Nephron (organoid): ENCODE measurements at regions not wholly inside any gene's neighbourhood (a gene's known extent, or its start where the extent isn't known, plus 50 kb on each side); places are given as distances from the start of the nearest gene placed in this dataset.

Experiments
- H3K27ac Mint-ChIP-seq, 3 experiments: 2 replicates each; pipeline ENCODE4 v1.8.0; 2020; ENCODE audit warnings: mixed read lengths in 3 of 3, mild to moderate bottlenecking in 2 of 3, moderate library complexity in 1 of 3
- H3K27me3 Mint-ChIP-seq: 2 replicates; pipeline ENCODE4 v1.8.0; 2021; ENCODE audit warnings: low read depth, mild to moderate bottlenecking, moderate library complexity, mixed read lengths
- H3K36me3 Mint-ChIP-seq: 2 replicates; pipeline ENCODE4 v1.8.0; 2020; ENCODE audit warnings: low read depth, mixed read lengths
- H3K4me1 Mint-ChIP-seq: 2 replicates; pipeline ENCODE4 v1.8.0; 2020; ENCODE audit warnings: mixed read lengths
- H3K4me3 Mint-ChIP-seq, 3 experiments: 2 replicates each; pipeline ENCODE4 v1.8.0; 2020; ENCODE audit warnings: mild to moderate bottlenecking in 3 of 3, mixed read lengths in 3 of 3, moderate library complexity in 2 of 3
- H3K9me3 Mint-ChIP-seq: 2 replicates; pipeline ENCODE4 v1.8.0; 2020; ENCODE audit warnings: mixed read lengths
- CTCF ChIP-seq, 3 experiments: fragments of 200-600 bp; sonication (generic); IDR thresholded peaks; one replicate each; pipeline ENCODE4 v1.5.0; 2021; ENCODE audit warnings: antibody characterized with exemption in 3 of 3; ENCODE audit not compliant: unreplicated experiment in 3 of 3

GRCh38 chr20:7540018-7540417 lies 400.2 kb downstream of the HAO1 start:
- peaks cover 6% of the 10 kb centered on the region for H3K9me3 Mint-ChIP-seq
- no peak overlapping the region for H3K27ac Mint-ChIP-seq
- H3K4me1 Mint-ChIP-seq = peaks cover 9% of the 10 kb centered on the region

GRCh38 chr20:7540923-7541322 lies 399.3 kb downstream of the HAO1 start:
- Mint-ChIP-seq H3K4me1 (peaks cover 9% of the 10 kb centered on the region), H3K9me3 (peaks cover 6% of the 10 kb centered on the region), H3K27ac (no peak overlapping the region), H3K27me3 (no peaks in the 10 kb centered on the region), H3K36me3 (no peaks in the 10 kb centered on the region), H3K4me3 (no peak overlapping the region)
- TF ChIP-seq CTCF (IDR thresholded peaks at IDR 0.05; ENCODE audit: unreplicated experiment in 3 of 3) = no peak

More at GRCh38 chr20:7540018-7540417, 400.2 kb downstream of the HAO1 start:
- H3K27me3 Mint-ChIP-seq = no peaks in the 10 kb centered on the region
- H3K36me3 Mint-ChIP-seq = no peaks in the 10 kb centered on the region
- no peak for TF ChIP-seq CTCF (IDR thresholded peaks at IDR 0.05; ENCODE audit: unreplicated experiment in 3 of 3)
- H3K4me3 Mint-ChIP-seq = no peak overlapping the region

- Mint-ChIP-seq H3K36me3 (no peaks in the 10 kb centered on the region), H3K4me1 (no peaks in the 10 kb centered on the region), H3K9me3 (peaks cover 2% of the 10 kb centered on the region), H3K4me3 (no peak overlapping the region), H3K27ac (no peak overlapping the region), H3K27me3 (no peaks in the 10 kb centered on the region)
- TF ChIP-seq CTCF (IDR thresholded peaks at IDR 0.05; ENCODE audit: unreplicated experiment in 3 of 3) = no peak
Observed at GRCh38 chr20:7571101-7571500, 369.2 kb downstream of the HAO1 start.

- no peak overlapping the region for H3K4me3 Mint-ChIP-seq
- H3K27ac Mint-ChIP-seq = no peak overlapping the region
- no peaks in the 10 kb centered on the region for H3K36me3 Mint-ChIP-seq
- H3K9me3 Mint-ChIP-seq = peaks cover 2% of the 10 kb centered on the region
- TF ChIP-seq CTCF (IDR thresholded peaks at IDR 0.05; ENCODE audit: unreplicated experiment in 3 of 3) = no peak
- H3K27me3 Mint-ChIP-seq = no peaks in the 10 kb centered on the region
- H3K4me1 Mint-ChIP-seq = no peaks in the 10 kb centered on the region
Observed at GRCh38 chr20:7571521-7572055, 368.7 kb downstream of the HAO1 start.

- H3K9me3 Mint-ChIP-seq = peaks cover 2% of the 10 kb centered on the region
- H3K27ac Mint-ChIP-seq = no peak overlapping the region
- H3K36me3 Mint-ChIP-seq = no peaks in the 10 kb centered on the region
- TF ChIP-seq CTCF (IDR thresholded peaks at IDR 0.05; ENCODE audit: unreplicated experiment in 3 of 3) = no peak
- H3K27me3 Mint-ChIP-seq = no peaks in the 10 kb centered on the region
- no peak overlapping the region for H3K4me3 Mint-ChIP-seq
- H3K4me1 Mint-ChIP-seq = no peaks in the 10 kb centered on the region
Observed at GRCh38 chr20:7579888-7580287, 360.4 kb downstream of the HAO1 start.

GRCh38 chr20:7585126-7585679 lies 355.1 kb downstream of the HAO1 start:
- Mint-ChIP-seq H3K4me3 (no peak overlapping the region), H3K27ac (no peak overlapping the region)

More at GRCh38 chr20:7585126-7585679, 355.1 kb downstream of the HAO1 start:
- H3K36me3 Mint-ChIP-seq = no peaks in the 10 kb centered on the region
- no peak for TF ChIP-seq CTCF (IDR thresholded peaks at IDR 0.05; ENCODE audit: unreplicated experiment in 3 of 3)
- H3K4me1 Mint-ChIP-seq = no peaks in the 10 kb centered on the region
- H3K9me3 Mint-ChIP-seq = no peaks in the 10 kb centered on the region
- H3K27me3 Mint-ChIP-seq = no peaks in the 10 kb centered on the region
